ENCODE measurements at regions not wholly inside any gene's neighbourhood (a gene's known extent, or its start where the extent isn't known, plus 50 kb on each side); places are given as distances from the start of the nearest gene placed in this dataset.

- DNase-seq = no peak
These were observed 176.9 kb upstream of the GGTLC1 start for GRCh38 chr20:24165301-24166122.

GRCh38 chr20:24164360-24164759 lies 175.8 kb upstream of the GGTLC1 start:
- no peak for DNase-seq

GRCh38 chr20:24163506-24163905 lies 174.9 kb upstream of the GGTLC1 start:
- DNase-seq = no peak

GRCh38 chr20:24160563-24161281 lies 172.1 kb upstream of the GGTLC1 start:
- no peak for DNase-seq

- DNase-seq = no peak
These were observed 169.7 kb upstream of the GGTLC1 start for GRCh38 chr20:24158281-24158680.

- no peak for DNase-seq
These were observed 168.6 kb upstream of the GGTLC1 start for GRCh38 chr20:24157213-24157612.

- no peak for DNase-seq
These were observed 164.8 kb upstream of the GGTLC1 start for GRCh38 chr20:24153101-24154040.

GRCh38 chr20:24151621-24152294 lies 163.2 kb upstream of the GGTLC1 start:
- DNase-seq = no peak

- no peak for DNase-seq
These were observed 161.8 kb upstream of the GGTLC1 start for GRCh38 chr20:24150406-24150805.

GRCh38 chr20:24149881-24150307 lies 161.3 kb upstream of the GGTLC1 start:
- no peak for DNase-seq

GRCh38 chr20:24149175-24149574 lies 160.6 kb upstream of the GGTLC1 start:
- DNase-seq = no peak

- no peak for DNase-seq
These were observed 159.8 kb upstream of the GGTLC1 start for GRCh38 chr20:24148372-24148771.

- no peak for DNase-seq
These were observed 159.4 kb upstream of the GGTLC1 start for GRCh38 chr20:24147961-24148360.

GRCh38 chr20:24147479-24147878 lies 158.9 kb upstream of the GGTLC1 start:
- DNase-seq = no peak

GRCh38 chr20:24146231-24146634 lies 157.7 kb upstream of the GGTLC1 start:
- DNase-seq = no peak

- no peak for DNase-seq
These were observed 155.8 kb upstream of the GGTLC1 start for GRCh38 chr20:24144371-24144770.

- DNase-seq = no peak
These were observed 152.5 kb upstream of the GGTLC1 start for GRCh38 chr20:24141111-24141510.

GRCh38 chr20:24139846-24140245 lies 151.3 kb upstream of the GGTLC1 start:
- no peak for DNase-seq

GRCh38 chr20:24138951-24139350 lies 150.4 kb upstream of the GGTLC1 start:
- DNase-seq = no peak

- DNase-seq = no peak
These were observed 149.7 kb upstream of the GGTLC1 start for GRCh38 chr20:24138196-24138857.

- no peak for DNase-seq
These were observed 148.2 kb upstream of the GGTLC1 start for GRCh38 chr20:24136659-24137246.

- DNase-seq = no peak
These were observed 147.2 kb upstream of the GGTLC1 start for GRCh38 chr20:24135781-24136180.

Measured in NCI-H2107 (cell line).